ENCODE measurements at regions not wholly inside any gene's neighbourhood (a gene's known extent, or its start where the extent isn't known, plus 50 kb on each side); places are given as distances from the start of the nearest gene placed in this dataset.

GRCh38 chr7:125814100-125814499 is 884.5 kb upstream of the POT1 start:
- TF ChIP-seq EZH2 (IDR thresholded peaks at IDR 0.05; ENCODE audit: low read depth): no peak
- no peak for TF ChIP-seq CTCF (conservative IDR thresholded peaks at IDR 0.05)
